ENCODE measurements at regions not wholly inside any gene's neighbourhood (a gene's known extent, or its start where the extent isn't known, plus 50 kb on each side); places are given as distances from the start of the nearest gene placed in this dataset.

- Mint-ChIP-seq H3K4me3 (no peak overlapping the region), H3K4me1 (ENCODE audit: unreplicated experiment) (no peaks in the 10 kb centered on the region), H3K27me3 (peaks cover 14% of the 10 kb centered on the region), H3K27ac (no peak overlapping the region), H3K9me3 (no peaks in the 10 kb centered on the region), H3K36me3 (no peaks in the 10 kb centered on the region)
- no peak for DNase-seq (ENCODE audit: extremely low spot score, unreplicated experiment)
- TF ChIP-seq CTCF (conservative IDR thresholded peaks at IDR 0.05), result no peak
These were observed 176.1 kb downstream of the MINAR1 start for GRCh38 chr15:79608066-79608864.

GRCh38 chr15:79609506-79609905 is 177.4 kb downstream of the MINAR1 start:
- TF ChIP-seq CTCF (conservative IDR thresholded peaks at IDR 0.05), result no peak
- Mint-ChIP-seq H3K27ac (no peak overlapping the region), H3K4me3 (no peak overlapping the region), H3K4me1 (ENCODE audit: unreplicated experiment) (no peaks in the 10 kb centered on the region), H3K9me3 (no peaks in the 10 kb centered on the region), H3K36me3 (no peaks in the 10 kb centered on the region), H3K27me3 (peaks cover 11% of the 10 kb centered on the region)
- DNase-seq (ENCODE audit: extremely low spot score, unreplicated experiment), result no peak

- Mint-ChIP-seq H3K9me3 (no peaks in the 10 kb centered on the region), H3K27me3 (peaks cover 6% of the 10 kb centered on the region), H3K36me3 (no peaks in the 10 kb centered on the region), H3K4me3 (no peak overlapping the region), H3K4me1 (ENCODE audit: unreplicated experiment) (no peaks in the 10 kb centered on the region), H3K27ac (no peak overlapping the region)
- DNase-seq (ENCODE audit: extremely low spot score, unreplicated experiment), result no peak
- no peak for TF ChIP-seq CTCF (conservative IDR thresholded peaks at IDR 0.05)
These were observed 177.9 kb downstream of the MINAR1 start for GRCh38 chr15:79610021-79610420.

GRCh38 chr15:79615754-79616153 is 183.6 kb downstream of the MINAR1 start:
- Mint-ChIP-seq H3K36me3 (no peaks in the 10 kb centered on the region), H3K27ac (no peak overlapping the region), H3K27me3 (peaks cover 7% of the 10 kb centered on the region), H3K4me1 (ENCODE audit: unreplicated experiment) (no peaks in the 10 kb centered on the region), H3K4me3 (no peak overlapping the region), H3K9me3 (no peaks in the 10 kb centered on the region)
- no peak for TF ChIP-seq CTCF (conservative IDR thresholded peaks at IDR 0.05)
- no peak for DNase-seq (ENCODE audit: extremely low spot score, unreplicated experiment)

GRCh38 chr15:79617071-79617470 is 184.9 kb downstream of the MINAR1 start:
- H3K9me3 Mint-ChIP-seq, result no peaks in the 10 kb centered on the region
- no peaks in the 10 kb centered on the region for H3K36me3 Mint-ChIP-seq
- DNase-seq (ENCODE audit: extremely low spot score, unreplicated experiment), result no peak
- TF ChIP-seq CTCF (conservative IDR thresholded peaks at IDR 0.05), result no peak
- H3K4me3 Mint-ChIP-seq, result no peak overlapping the region
- H3K27ac Mint-ChIP-seq, result no peak overlapping the region
- H3K4me1 Mint-ChIP-seq (ENCODE audit: unreplicated experiment), result no peaks in the 10 kb centered on the region
- peaks cover 10% of the 10 kb centered on the region for H3K27me3 Mint-ChIP-seq
